Panc1 (cell line): ENCODE measurements at regions not wholly inside any gene's neighbourhood (a gene's known extent, or its start where the extent isn't known, plus 50 kb on each side); places are given as distances from the start of the nearest gene placed in this dataset.

Experiments used
- ATAC-seq: fragments of 200-7000 bp; cut with Tn5 transposase; 2 replicates; pipeline ENCODE4 v1.9.1; 2020; ENCODE audit warnings: mild to moderate bottlenecking, moderate library complexity
- BruUV-seq: library from RNA; stranded (reverse); fragments of 400-500 nt; replicated peaks from 2 replicates; lab custom pipeline; 2021; lab: Mats Ljungman, UMichigan
- CTCF ChIA-PET: fragments of 300-600 bp; sonication (Branson Sonifier 250); formaldehyde crosslinking; loops from one replicate; lab custom pipeline; 2022; ENCODE audit warnings: antibody characterized with exemption; lab: Charles Lee
- POLR2A ChIA-PET: fragments of 300-600 bp; sonication (Branson Sonifier 250); formaldehyde crosslinking; loops from one replicate; lab custom pipeline; 2022; ENCODE audit warnings: antibody characterized with exemption; lab: Charles Lee
- DNase-seq: peaks from one replicate; pipeline ENCODE4 v3.0.0-alpha.2; 2010; ENCODE audit warnings: low read depth, low spot score
- H3K27ac ChIP-seq: 2 replicates; pipeline ENCODE4 v1.5.1; 2011; ENCODE audit warnings: mild to moderate bottlenecking, low read length, inconsistent platforms
- H3K27me3 ChIP-seq: fragments of 200-500 bp; sonication (Bioruptor generic); 2 replicates; pipeline ENCODE4 v1.6.0; 2014; ENCODE audit warnings: low read length, inconsistent platforms; ENCODE audit not compliant: control insufficient read depth, insufficient read depth
- H3K36me3 ChIP-seq: fragments of 200-500 bp; sonication (Bioruptor generic); 2 replicates; pipeline ENCODE4 v1.5.1; 2014; ENCODE audit warnings: inconsistent platforms, mild to moderate bottlenecking, low read length, moderate library complexity; ENCODE audit not compliant: control insufficient read depth, insufficient read depth
- H3K4me1 ChIP-seq: 2 replicates; pipeline ENCODE4 v1.5.1; 2011; ENCODE audit warnings: inconsistent platforms, mild to moderate bottlenecking, low read length, moderate library complexity; ENCODE audit not compliant: control insufficient read depth, insufficient read depth
- H3K4me3 ChIP-seq, 2 experiments: 2 replicates each; pipeline ENCODE4 v1.5.1; 2011 to 2012; ENCODE audit warnings: low read depth in 2 of 2, low read length in 2 of 2, mild to moderate bottlenecking in 2 of 2, inconsistent platforms in 1 of 2, moderate library complexity in 1 of 2
- H3K9me3 ChIP-seq: fragments of 200-500 bp; sonication (Bioruptor generic); 2 replicates; pipeline ENCODE4 v1.5.1; 2014; ENCODE audit warnings: low read depth, mild to moderate bottlenecking, inconsistent platforms, low read length, moderate library complexity; ENCODE audit not compliant: control insufficient read depth, insufficient read depth
- POLR2AphosphoS5 ChIP-seq: IDR thresholded peaks from 2 replicates; pipeline ENCODE4 v1.6.1; 2012; ENCODE audit warnings: mild to moderate bottlenecking, low read depth, low read length, moderate library complexity
- SIN3A ChIP-seq: IDR thresholded peaks from 2 replicates; pipeline ENCODE4 v1.6.1; 2012; ENCODE audit warnings: low read depth, mild to moderate bottlenecking, low read length, moderate library complexity, borderline replicate concordance; ENCODE audit not compliant: insufficient read depth
- TCF7L2 ChIP-seq: IDR thresholded peaks from 2 replicates; pipeline ENCODE4 v1.6.1; 2011; ENCODE audit warnings: mild to moderate bottlenecking, low read depth, low read length, inconsistent platforms
- in situ Hi-C: cut with HindIII; loops from 2 replicates; pipeline ENCODE4 v1.10.0; 2016; ENCODE audit warnings: low sequenced_read_pairs, low pct_unique_long_range_greater_than_20kb
- intact Hi-C: fragments of 100-400 bp; cut with micrococcal nuclease; formaldehyde crosslinking; loops from one replicate; pipeline ENCODE4 v1.10.0; 2022; ENCODE audit not compliant: unreplicated experiment
- TF ChIP-seq, protein P1 (sequence below): fragments of 450-650 bp; IDR thresholded peaks from 2 replicates; pipeline ENCODE4 v1.5.1; 2017; ENCODE audit warnings: mild to moderate bottlenecking
- TF ChIP-seq, protein P2 (sequence below), 2 experiments: IDR thresholded peaks; 2 replicates each; pipeline ENCODE4 v1.6.1; 2011 to 2012; ENCODE audit warnings: low read depth in 2 of 2, control low read depth in 1 of 2, low read length in 1 of 2, mild to moderate bottlenecking in 1 of 2, moderate library complexity in 1 of 2; ENCODE audit not compliant: insufficient read depth in 1 of 2

DNA sequence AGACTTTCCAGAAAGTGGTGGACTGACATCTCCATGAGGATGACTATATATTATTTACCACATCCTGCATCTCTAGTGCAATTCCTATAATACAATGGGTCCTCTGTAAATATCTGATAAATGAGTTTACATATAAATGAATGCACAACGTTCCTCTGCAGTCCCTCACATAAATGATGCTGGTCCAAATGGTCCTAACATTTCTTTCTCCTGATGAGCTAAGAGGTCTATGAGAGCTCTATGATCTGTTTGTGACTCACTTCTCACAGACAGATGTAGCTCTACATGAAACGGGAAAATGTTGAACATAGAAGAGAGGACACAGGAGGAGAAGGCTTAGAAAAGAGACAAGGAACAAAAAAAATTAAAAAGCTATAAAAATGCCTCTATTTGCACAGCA is 201.2 kb upstream of the PIK3C3 start:
- in situ Hi-C loops, result no loop called here
- POLR2A ChIA-PET, result interaction anchor here (0.6 kb wide), 1 partner anchor 48 kb away, joined by 7 read pairs; no protein-coding TSS in a partner anchor
- intact Hi-C loops, result no loop called here
- Histone ChIP-seq H3K4me1 (no peaks in the 10 kb centered on the region), H3K9me3 (no peaks in the 10 kb centered on the region), H3K4me3 (no peak overlapping the region), H3K36me3 (no peaks in the 10 kb centered on the region), H3K27me3 (no peaks in the 10 kb centered on the region), H3K27ac (no peak overlapping the region)
- CTCF ChIA-PET, result no interaction called here
- no TSS peak for BruUV-seq
- ATAC-seq (no peak), DNase-seq (no peak)
- TF ChIP-seq, protein P1, sequence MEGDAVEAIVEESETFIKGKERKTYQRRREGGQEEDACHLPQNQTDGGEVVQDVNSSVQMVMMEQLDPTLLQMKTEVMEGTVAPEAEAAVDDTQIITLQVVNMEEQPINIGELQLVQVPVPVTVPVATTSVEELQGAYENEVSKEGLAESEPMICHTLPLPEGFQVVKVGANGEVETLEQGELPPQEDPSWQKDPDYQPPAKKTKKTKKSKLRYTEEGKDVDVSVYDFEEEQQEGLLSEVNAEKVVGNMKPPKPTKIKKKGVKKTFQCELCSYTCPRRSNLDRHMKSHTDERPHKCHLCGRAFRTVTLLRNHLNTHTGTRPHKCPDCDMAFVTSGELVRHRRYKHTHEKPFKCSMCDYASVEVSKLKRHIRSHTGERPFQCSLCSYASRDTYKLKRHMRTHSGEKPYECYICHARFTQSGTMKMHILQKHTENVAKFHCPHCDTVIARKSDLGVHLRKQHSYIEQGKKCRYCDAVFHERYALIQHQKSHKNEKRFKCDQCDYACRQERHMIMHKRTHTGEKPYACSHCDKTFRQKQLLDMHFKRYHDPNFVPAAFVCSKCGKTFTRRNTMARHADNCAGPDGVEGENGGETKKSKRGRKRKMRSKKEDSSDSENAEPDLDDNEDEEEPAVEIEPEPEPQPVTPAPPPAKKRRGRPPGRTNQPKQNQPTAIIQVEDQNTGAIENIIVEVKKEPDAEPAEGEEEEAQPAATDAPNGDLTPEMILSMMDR, result no peak
- TF ChIP-seq, protein P2, sequence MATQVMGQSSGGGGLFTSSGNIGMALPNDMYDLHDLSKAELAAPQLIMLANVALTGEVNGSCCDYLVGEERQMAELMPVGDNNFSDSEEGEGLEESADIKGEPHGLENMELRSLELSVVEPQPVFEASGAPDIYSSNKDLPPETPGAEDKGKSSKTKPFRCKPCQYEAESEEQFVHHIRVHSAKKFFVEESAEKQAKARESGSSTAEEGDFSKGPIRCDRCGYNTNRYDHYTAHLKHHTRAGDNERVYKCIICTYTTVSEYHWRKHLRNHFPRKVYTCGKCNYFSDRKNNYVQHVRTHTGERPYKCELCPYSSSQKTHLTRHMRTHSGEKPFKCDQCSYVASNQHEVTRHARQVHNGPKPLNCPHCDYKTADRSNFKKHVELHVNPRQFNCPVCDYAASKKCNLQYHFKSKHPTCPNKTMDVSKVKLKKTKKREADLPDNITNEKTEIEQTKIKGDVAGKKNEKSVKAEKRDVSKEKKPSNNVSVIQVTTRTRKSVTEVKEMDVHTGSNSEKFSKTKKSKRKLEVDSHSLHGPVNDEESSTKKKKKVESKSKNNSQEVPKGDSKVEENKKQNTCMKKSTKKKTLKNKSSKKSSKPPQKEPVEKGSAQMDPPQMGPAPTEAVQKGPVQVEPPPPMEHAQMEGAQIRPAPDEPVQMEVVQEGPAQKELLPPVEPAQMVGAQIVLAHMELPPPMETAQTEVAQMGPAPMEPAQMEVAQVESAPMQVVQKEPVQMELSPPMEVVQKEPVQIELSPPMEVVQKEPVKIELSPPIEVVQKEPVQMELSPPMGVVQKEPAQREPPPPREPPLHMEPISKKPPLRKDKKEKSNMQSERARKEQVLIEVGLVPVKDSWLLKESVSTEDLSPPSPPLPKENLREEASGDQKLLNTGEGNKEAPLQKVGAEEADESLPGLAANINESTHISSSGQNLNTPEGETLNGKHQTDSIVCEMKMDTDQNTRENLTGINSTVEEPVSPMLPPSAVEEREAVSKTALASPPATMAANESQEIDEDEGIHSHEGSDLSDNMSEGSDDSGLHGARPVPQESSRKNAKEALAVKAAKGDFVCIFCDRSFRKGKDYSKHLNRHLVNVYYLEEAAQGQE (IDR thresholded peaks at IDR 0.05; ENCODE audit: insufficient read depth in 1 of 2, low read depth in 2 of 2, low read length in 1 of 2), result no peak
- no peak for TF ChIP-seq POLR2AphosphoS5
- no peak for TF ChIP-seq TCF7L2
- no peak for TF ChIP-seq SIN3A

DNA sequence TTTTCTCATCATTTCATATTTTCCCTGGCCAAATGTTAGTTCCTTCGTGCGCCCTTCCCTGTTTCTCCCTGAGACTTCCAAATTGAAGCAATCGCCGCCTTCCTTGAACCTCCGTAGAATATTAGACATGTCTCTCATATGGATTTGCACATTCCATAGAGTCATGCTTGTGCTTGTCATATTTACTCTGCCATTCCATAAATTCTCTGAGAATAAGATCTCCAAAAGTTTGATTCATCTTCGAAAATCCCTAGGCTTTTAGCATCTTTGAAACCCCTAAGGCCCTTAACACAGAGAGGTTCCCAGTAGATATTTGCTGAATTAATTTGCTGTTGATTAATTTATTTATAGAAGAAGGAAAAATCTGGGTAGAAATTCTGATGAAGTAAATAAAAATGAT is 202.2 kb upstream of the PIK3C3 start:
- ChIA-PET POLR2A (no interaction called here), CTCF (no interaction called here)
- no peaks in the 10 kb centered on the region for H3K4me1 ChIP-seq
- TF ChIP-seq POLR2AphosphoS5, result no peak
- TF ChIP-seq, protein P2 (IDR thresholded peaks at IDR 0.05; ENCODE audit: insufficient read depth in 1 of 2, low read depth in 2 of 2, low read length in 1 of 2), result no peak
- TF ChIP-seq TCF7L2, result no peak
- TF ChIP-seq, protein P1, result no peak
- TF ChIP-seq SIN3A, result no peak
- no peak overlapping the region for H3K4me3 ChIP-seq
- in situ Hi-C loops, result no loop called here
- no peaks in the 10 kb centered on the region for H3K27me3 ChIP-seq
- no peaks in the 10 kb centered on the region for H3K36me3 ChIP-seq
- ATAC-seq, result no peak
- no peak for DNase-seq
- intact Hi-C loops, result no loop called here
- H3K27ac ChIP-seq, result no peak overlapping the region
- no TSS peak for BruUV-seq
- H3K9me3 ChIP-seq, result no peaks in the 10 kb centered on the region
